H7 (cell line): ENCODE measurements at regions not wholly inside any gene's neighbourhood (a gene's known extent, or its start where the extent isn't known, plus 50 kb on each side); places are given as distances from the start of the nearest gene placed in this dataset.

ENCODE experiments used
- DNase-seq: peaks from one replicate; pipeline ENCODE4 v3.0.0; 2012
- H3K27me3 ChIP-seq: 2 replicates; pipeline ENCODE4 v1.6.0; 2011; ENCODE audit warnings: mild to moderate bottlenecking, low read length; ENCODE audit not compliant: control insufficient read depth, insufficient read depth
- H3K36me3 ChIP-seq: replicated peaks from 2 replicates; pipeline ENCODE4 v1.5.1; 2011; ENCODE audit warnings: low read length; ENCODE audit not compliant: control insufficient read depth, insufficient read depth
- H3K4me3 ChIP-seq: 2 replicates; pipeline ENCODE4 v1.5.1; 2011; ENCODE audit warnings: low read depth, mild to moderate bottlenecking, control low read depth, low read length, moderate library complexity; ENCODE audit not compliant: insufficient read depth

- no peak overlapping the region for H3K4me3 ChIP-seq
- H3K36me3 ChIP-seq: no peaks in the 10 kb centered on the region
- no peak for DNase-seq
- H3K27me3 ChIP-seq: no peaks in the 10 kb centered on the region
Measured at GRCh38 chr13:103282571-103283450, 216.6 kb upstream of the SLC10A2 start.

GRCh38 chr13:103277959-103278694 lies 211.9 kb upstream of the SLC10A2 start:
- no peaks in the 10 kb centered on the region for H3K27me3 ChIP-seq
- no peak for DNase-seq
- no peaks in the 10 kb centered on the region for H3K36me3 ChIP-seq
- H3K4me3 ChIP-seq: no peak overlapping the region

GRCh38 chr13:103276775-103277498 lies 210.7 kb upstream of the SLC10A2 start:
- no peaks in the 10 kb centered on the region for H3K36me3 ChIP-seq
- H3K27me3 ChIP-seq: no peaks in the 10 kb centered on the region
- H3K4me3 ChIP-seq: no peak overlapping the region
- no peak for DNase-seq

- Histone ChIP-seq H3K36me3 (no peaks in the 10 kb centered on the region), H3K4me3 (no peak overlapping the region), H3K27me3 (no peaks in the 10 kb centered on the region)
- DNase-seq: no peak
Measured at GRCh38 chr13:103275722-103276121, 209.5 kb upstream of the SLC10A2 start.

DNA sequence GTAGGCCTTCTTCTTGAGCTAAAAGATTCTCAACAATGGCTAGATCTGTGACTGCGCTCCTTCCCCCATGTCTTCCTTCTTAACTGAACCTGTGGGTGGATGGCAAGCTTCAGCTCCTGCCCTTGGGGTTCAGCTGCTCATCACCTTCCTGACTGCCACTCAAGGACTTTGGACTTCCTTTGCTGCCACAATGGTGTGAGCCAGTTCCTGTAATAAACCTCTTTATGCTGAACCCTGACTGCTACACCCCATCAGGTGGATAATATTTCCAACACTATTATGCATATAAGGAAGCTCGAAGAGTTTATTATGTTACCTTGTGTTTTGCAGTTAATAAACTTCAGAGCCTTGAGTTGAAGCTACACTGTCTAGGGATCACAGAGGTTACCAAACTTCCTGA lies 208.9 kb upstream of the SLC10A2 start:
- no peaks in the 10 kb centered on the region for H3K27me3 ChIP-seq
- H3K4me3 ChIP-seq: no peak overlapping the region
- no peak for DNase-seq
- no peaks in the 10 kb centered on the region for H3K36me3 ChIP-seq

DNA sequence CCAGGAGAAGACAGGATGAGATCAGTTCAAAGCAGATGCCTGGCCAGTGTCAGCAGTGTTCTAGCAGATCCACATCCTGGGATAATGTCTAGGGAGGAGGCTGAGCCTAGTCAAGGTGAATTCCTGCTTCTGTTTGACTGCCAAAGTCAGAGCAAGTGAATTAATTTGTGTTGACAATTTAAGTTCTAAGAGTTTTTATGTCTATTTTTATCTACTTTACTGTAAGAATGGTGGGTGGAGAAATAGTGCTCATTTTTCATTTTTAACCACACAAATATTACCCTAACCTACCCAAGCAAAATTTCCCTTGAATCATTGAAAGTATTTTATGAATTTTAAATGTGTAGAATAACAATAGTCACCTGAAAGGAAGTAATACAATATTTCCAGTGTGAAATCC lies 207.6 kb upstream of the SLC10A2 start:
- Histone ChIP-seq H3K4me3 (no peak overlapping the region), H3K27me3 (no peaks in the 10 kb centered on the region), H3K36me3 (no peaks in the 10 kb centered on the region)
- DNase-seq: no peak

GRCh38 chr13:103272770-103273169 lies 206.6 kb upstream of the SLC10A2 start:
- Histone ChIP-seq H3K4me3 (no peak overlapping the region), H3K27me3 (no peaks in the 10 kb centered on the region), H3K36me3 (no peaks in the 10 kb centered on the region)
- DNase-seq: no peak

GRCh38 chr13:103263448-103263847 lies 197.2 kb upstream of the SLC10A2 start:
- H3K4me3 ChIP-seq: no peak overlapping the region
- H3K27me3 ChIP-seq: no peaks in the 10 kb centered on the region
- H3K36me3 ChIP-seq: no peaks in the 10 kb centered on the region
- no peak for DNase-seq

DNA sequence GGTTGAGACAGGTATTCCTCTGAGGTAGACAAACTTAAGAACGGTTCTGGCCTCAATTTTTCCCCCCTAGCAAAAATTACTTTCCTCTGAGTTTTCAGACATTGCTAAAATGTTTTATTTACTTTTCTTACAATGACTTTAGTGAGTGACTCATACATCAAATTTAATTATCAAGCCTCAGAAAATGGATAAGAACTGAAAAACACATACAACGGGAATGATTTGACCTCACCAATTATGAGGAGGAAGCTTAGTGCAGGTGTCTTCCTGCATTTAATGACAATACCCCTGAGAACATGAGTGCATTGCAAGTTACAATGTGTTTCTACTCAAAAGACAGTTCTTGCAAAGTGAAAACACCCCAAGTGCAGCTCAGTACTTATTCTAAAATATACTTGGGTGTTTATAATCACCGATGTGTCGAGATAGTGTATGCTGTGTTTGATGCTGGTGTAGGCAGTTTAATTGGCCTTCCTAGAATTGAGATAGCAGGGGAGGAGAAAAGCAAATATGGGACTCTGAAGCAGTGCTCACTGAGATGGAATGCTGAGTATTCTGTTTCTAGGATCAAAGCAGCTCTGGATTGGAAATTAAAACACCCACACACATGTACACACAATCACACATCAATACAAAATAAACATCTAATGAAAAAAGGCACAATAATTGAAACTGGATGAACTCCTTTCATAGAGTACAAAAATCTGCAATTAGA lies 189.5 kb upstream of the SLC10A2 start:
- Histone ChIP-seq H3K27me3 (no peaks in the 10 kb centered on the region), H3K36me3 (no peaks in the 10 kb centered on the region), H3K4me3 (no peak overlapping the region)
- no peak for DNase-seq

GRCh38 chr13:103250071-103250470 lies 183.9 kb upstream of the SLC10A2 start:
- Histone ChIP-seq H3K4me3 (no peak overlapping the region), H3K36me3 (no peaks in the 10 kb centered on the region), H3K27me3 (no peaks in the 10 kb centered on the region)
- no peak for DNase-seq

GRCh38 chr13:103246581-103247200 lies 180.5 kb upstream of the SLC10A2 start:
- H3K27me3 ChIP-seq: no peaks in the 10 kb centered on the region

DNA sequence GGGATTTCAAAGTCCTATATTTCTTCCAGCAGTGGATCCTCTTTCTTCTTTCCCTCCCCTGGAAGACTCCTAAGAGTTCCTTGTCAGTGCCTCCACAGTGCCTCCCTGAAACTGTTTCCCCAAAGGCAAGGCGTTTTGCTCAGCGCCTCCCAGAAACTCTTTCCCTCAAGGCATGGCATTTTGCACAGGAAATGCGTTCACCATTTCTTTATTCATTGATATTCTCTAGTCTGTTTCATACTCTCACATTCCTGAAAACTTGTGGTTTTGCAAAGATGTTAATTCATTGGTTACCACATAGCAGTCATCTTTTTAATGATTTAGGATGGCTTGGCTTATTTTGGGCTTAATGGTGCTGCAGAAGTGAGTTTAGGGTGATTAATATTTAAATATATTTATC lies 177.3 kb upstream of the SLC10A2 start:
- Histone ChIP-seq H3K4me3 (no peak overlapping the region), H3K36me3 (no peaks in the 10 kb centered on the region), H3K27me3 (no peaks in the 10 kb centered on the region)
- no peak for DNase-seq

More at GRCh38 chr13:103246581-103247200, 180.5 kb upstream of the SLC10A2 start:
- Histone ChIP-seq H3K36me3 (no peaks in the 10 kb centered on the region), H3K4me3 (no peak overlapping the region)
- DNase-seq: no peak

- H3K36me3 ChIP-seq: no peaks in the 10 kb centered on the region
- H3K27me3 ChIP-seq: no peaks in the 10 kb centered on the region
- DNase-seq: no peak
- no peak overlapping the region for H3K4me3 ChIP-seq
Measured at GRCh38 chr13:103238441-103238840, 172.2 kb upstream of the SLC10A2 start.

DNA sequence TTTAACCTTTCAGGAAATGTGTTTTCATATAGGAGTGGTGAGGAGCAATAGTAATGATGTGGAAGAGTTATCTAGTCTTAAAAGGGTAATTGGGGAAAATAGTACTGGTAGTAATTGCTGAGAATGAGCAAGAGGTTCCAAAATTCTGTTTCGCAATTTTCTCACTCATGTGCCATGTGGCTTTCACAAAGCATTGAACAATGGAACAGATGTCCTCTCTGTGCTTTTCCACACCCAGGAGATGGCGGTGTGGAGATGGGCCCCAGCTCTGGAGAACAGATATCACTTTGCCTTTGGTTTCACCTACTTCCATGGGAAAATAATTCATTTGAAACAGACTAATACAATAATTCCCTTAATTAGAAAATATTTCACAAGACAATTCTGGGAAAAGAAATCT lies 170.0 kb upstream of the SLC10A2 start:
- H3K27me3 ChIP-seq: no peaks in the 10 kb centered on the region
- DNase-seq: no peak
- no peaks in the 10 kb centered on the region for H3K36me3 ChIP-seq
- no peak overlapping the region for H3K4me3 ChIP-seq
